ENCODE measurements at regions not wholly inside any gene's neighbourhood (a gene's known extent, or its start where the extent isn't known, plus 50 kb on each side); places are given as distances from the start of the nearest gene placed in this dataset.

- H3K36me3 ChIP-seq (ENCODE audit: insufficient read depth, low read length): no peaks in the 10 kb centered on the region
- no peaks in the 10 kb centered on the region for H3K4me1 ChIP-seq (ENCODE audit: insufficient read depth, low read length)
- no peak for DNase-seq
- CTCF ChIA-PET: no interaction called here
- no peak overlapping the region for H3K4me3 ChIP-seq (ENCODE audit: low read length)
- no peaks in the 10 kb centered on the region for H3K36me3 Mint-ChIP-seq
- H3K27me3 Mint-ChIP-seq: no peaks in the 10 kb centered on the region
- no peak overlapping the region for H3K4me3 Mint-ChIP-seq
- peaks cover 0 to 7% (median 0%) of the 10 kb centered on the region in 5 donors for H3K9me3 Mint-ChIP-seq
- H3K9me3 ChIP-seq (ENCODE audit: low read length): no peaks in the 10 kb centered on the region
- no peak overlapping the region for H3K27ac ChIP-seq (ENCODE audit: low read depth, low read length)
- POLR2A ChIA-PET: no interaction called here
- H3K4me1 Mint-ChIP-seq: no peaks in the 10 kb centered on the region
- no peak overlapping the region for H3K27ac Mint-ChIP-seq
- H3K27me3 ChIP-seq (ENCODE audit: insufficient read depth, low read length, poor library complexity, severe bottlenecking): no peaks in the 10 kb centered on the region
Measured at GRCh38 chr5:101943784-101944183, 352.3 kb downstream of the SLCO4C1 start.

GRCh38 chr5:101942321-101942882 lies 353.7 kb downstream of the SLCO4C1 start:
- DNase-seq: no peak
- H3K4me1 Mint-ChIP-seq: no peaks in the 10 kb centered on the region
- H3K4me3 Mint-ChIP-seq: no peak overlapping the region
- no peaks in the 10 kb centered on the region for H3K4me1 ChIP-seq (ENCODE audit: insufficient read depth, low read length)
- H3K36me3 Mint-ChIP-seq: no peaks in the 10 kb centered on the region
- H3K27me3 Mint-ChIP-seq: no peaks in the 10 kb centered on the region
- ChIA-PET CTCF (no interaction called here), POLR2A (no interaction called here)
- H3K36me3 ChIP-seq (ENCODE audit: insufficient read depth, low read length): no peaks in the 10 kb centered on the region
- H3K9me3 Mint-ChIP-seq: peaks cover 0 to 9% (median 0%) of the 10 kb centered on the region in 5 donors
- no peaks in the 10 kb centered on the region for H3K27me3 ChIP-seq (ENCODE audit: insufficient read depth, low read length, poor library complexity, severe bottlenecking)
- H3K27ac ChIP-seq (ENCODE audit: low read depth, low read length): no peak overlapping the region
- H3K27ac Mint-ChIP-seq: no peak overlapping the region
- H3K9me3 ChIP-seq (ENCODE audit: low read length): no peaks in the 10 kb centered on the region
- H3K4me3 ChIP-seq (ENCODE audit: low read length): no peak overlapping the region

GRCh38 chr5:101937041-101937440 lies 359.0 kb downstream of the SLCO4C1 start:
- Histone ChIP-seq H3K27ac (ENCODE audit: low read depth, low read length) (no peak overlapping the region), H3K36me3 (ENCODE audit: insufficient read depth, low read length) (no peaks in the 10 kb centered on the region), H3K4me3 (ENCODE audit: low read length) (no peak overlapping the region), H3K9me3 (ENCODE audit: low read length) (no peaks in the 10 kb centered on the region), H3K27me3 (ENCODE audit: insufficient read depth, low read length, poor library complexity, severe bottlenecking) (no peaks in the 10 kb centered on the region), H3K4me1 (ENCODE audit: insufficient read depth, low read length) (no peaks in the 10 kb centered on the region)
- DNase-seq: no peak
- Mint-ChIP-seq H3K27me3 (no peaks in the 10 kb centered on the region), H3K4me3 (no peak overlapping the region), H3K4me1 (no peaks in the 10 kb centered on the region), H3K27ac (no peak overlapping the region), H3K9me3 (peaks cover 0 to 9% (median 0%) of the 10 kb centered on the region in 5 donors), H3K36me3 (no peaks in the 10 kb centered on the region)
- ChIA-PET POLR2A (no interaction called here), CTCF (no interaction called here)

GRCh38 chr5:101935086-101935485 lies 361.0 kb downstream of the SLCO4C1 start:
- no peak overlapping the region for H3K27ac Mint-ChIP-seq
- H3K27ac ChIP-seq (ENCODE audit: low read depth, low read length): no peak overlapping the region
- H3K4me3 ChIP-seq (ENCODE audit: low read length): no peak overlapping the region
- H3K4me1 ChIP-seq (ENCODE audit: insufficient read depth, low read length): no peaks in the 10 kb centered on the region
- H3K4me1 Mint-ChIP-seq: no peaks in the 10 kb centered on the region
- H3K4me3 Mint-ChIP-seq: no peak overlapping the region
- H3K36me3 ChIP-seq (ENCODE audit: insufficient read depth, low read length): no peaks in the 10 kb centered on the region
- H3K9me3 Mint-ChIP-seq: peaks cover 0 to 13% (median 0%) of the 10 kb centered on the region in 5 donors
- ChIA-PET CTCF (no interaction called here), POLR2A (no interaction called here)
- no peaks in the 10 kb centered on the region for H3K36me3 Mint-ChIP-seq
- H3K9me3 ChIP-seq (ENCODE audit: low read length): no peaks in the 10 kb centered on the region
- H3K27me3 ChIP-seq (ENCODE audit: insufficient read depth, low read length, poor library complexity, severe bottlenecking): no peaks in the 10 kb centered on the region
- no peaks in the 10 kb centered on the region for H3K27me3 Mint-ChIP-seq
- no peak for DNase-seq

- no peaks in the 10 kb centered on the region for H3K36me3 ChIP-seq (ENCODE audit: insufficient read depth, low read length)
Measured at GRCh38 chr5:101932599-101932998, 363.5 kb downstream of the SLCO4C1 start.

GRCh38 chr5:101929628-101930027 lies 366.5 kb downstream of the SLCO4C1 start:
- ChIA-PET CTCF (no interaction called here), POLR2A (no interaction called here)
- Histone ChIP-seq H3K27ac (ENCODE audit: low read depth, low read length) (no peak overlapping the region), H3K9me3 (ENCODE audit: low read length) (no peaks in the 10 kb centered on the region), H3K27me3 (ENCODE audit: insufficient read depth, low read length, poor library complexity, severe bottlenecking) (no peaks in the 10 kb centered on the region), H3K4me1 (ENCODE audit: insufficient read depth, low read length) (no peaks in the 10 kb centered on the region), H3K36me3 (ENCODE audit: insufficient read depth, low read length) (no peaks in the 10 kb centered on the region), H3K4me3 (ENCODE audit: low read length) (no peak overlapping the region)
- Mint-ChIP-seq H3K4me1 (no peaks in the 10 kb centered on the region), H3K27me3 (no peaks in the 10 kb centered on the region), H3K27ac (no peak overlapping the region), H3K9me3 (peaks cover 0 to 4% (median 0%) of the 10 kb centered on the region in 5 donors), H3K4me3 (no peak overlapping the region), H3K36me3 (no peaks in the 10 kb centered on the region)
- DNase-seq: no peak

More at GRCh38 chr5:101932599-101932998, 363.5 kb downstream of the SLCO4C1 start:
- DNase-seq: no peak
- Mint-ChIP-seq H3K36me3 (no peaks in the 10 kb centered on the region), H3K4me1 (no peaks in the 10 kb centered on the region), H3K9me3 (peaks cover 0 to 6% (median 0%) of the 10 kb centered on the region in 5 donors), H3K27ac (no peak overlapping the region), H3K4me3 (no peak overlapping the region), H3K27me3 (no peaks in the 10 kb centered on the region)
- Histone ChIP-seq H3K27me3 (ENCODE audit: insufficient read depth, low read length, poor library complexity, severe bottlenecking) (no peaks in the 10 kb centered on the region), H3K4me1 (ENCODE audit: insufficient read depth, low read length) (no peaks in the 10 kb centered on the region), H3K27ac (ENCODE audit: low read depth, low read length) (no peak overlapping the region), H3K9me3 (ENCODE audit: low read length) (no peaks in the 10 kb centered on the region), H3K4me3 (ENCODE audit: low read length) (no peak overlapping the region)
- POLR2A ChIA-PET: no interaction called here
- CTCF ChIA-PET: no interaction called here

GRCh38 chr5:101917166-101917565 lies 378.9 kb downstream of the SLCO4C1 start:
- H3K27me3 Mint-ChIP-seq: no peaks in the 10 kb centered on the region
- ChIA-PET CTCF (no interaction called here), POLR2A (no interaction called here)
- Histone ChIP-seq H3K27me3 (ENCODE audit: insufficient read depth, low read length, poor library complexity, severe bottlenecking) (no peaks in the 10 kb centered on the region), H3K4me1 (ENCODE audit: insufficient read depth, low read length) (no peaks in the 10 kb centered on the region), H3K9me3 (ENCODE audit: low read length) (no peaks in the 10 kb centered on the region), H3K36me3 (ENCODE audit: insufficient read depth, low read length) (no peaks in the 10 kb centered on the region), H3K27ac (ENCODE audit: low read depth, low read length) (no peak overlapping the region), H3K4me3 (ENCODE audit: low read length) (no peak overlapping the region)
- no peaks in the 10 kb centered on the region for H3K36me3 Mint-ChIP-seq
- no peak for DNase-seq
- no peaks in the 10 kb centered on the region for H3K4me1 Mint-ChIP-seq
- H3K27ac Mint-ChIP-seq: no peak overlapping the region
- peaks cover 0 to 17% (median 2%) of the 10 kb centered on the region in 5 donors for H3K9me3 Mint-ChIP-seq
- H3K4me3 Mint-ChIP-seq: no peak overlapping the region

GRCh38 chr5:101915554-101915953 lies 380.5 kb downstream of the SLCO4C1 start:
- Histone ChIP-seq H3K27ac (ENCODE audit: low read depth, low read length) (no peak overlapping the region), H3K9me3 (ENCODE audit: low read length) (no peaks in the 10 kb centered on the region), H3K27me3 (ENCODE audit: insufficient read depth, low read length, poor library complexity, severe bottlenecking) (no peaks in the 10 kb centered on the region), H3K4me1 (ENCODE audit: insufficient read depth, low read length) (no peaks in the 10 kb centered on the region), H3K4me3 (ENCODE audit: low read length) (no peak overlapping the region), H3K36me3 (ENCODE audit: insufficient read depth, low read length) (no peaks in the 10 kb centered on the region)
- CTCF ChIA-PET: no interaction called here
- POLR2A ChIA-PET: no interaction called here
- H3K27me3 Mint-ChIP-seq: no peaks in the 10 kb centered on the region
- no peaks in the 10 kb centered on the region for H3K36me3 Mint-ChIP-seq
- H3K4me1 Mint-ChIP-seq: no peaks in the 10 kb centered on the region
- H3K27ac Mint-ChIP-seq: no peak overlapping the region
- H3K4me3 Mint-ChIP-seq: no peak overlapping the region
- H3K9me3 Mint-ChIP-seq: peaks cover 0 to 17% (median 2%) of the 10 kb centered on the region in 5 donors
- no peak for DNase-seq

- Mint-ChIP-seq H3K27ac (no peak overlapping the region), H3K4me1 (no peaks in the 10 kb centered on the region), H3K27me3 (no peaks in the 10 kb centered on the region), H3K9me3 (peaks cover 0 to 2% (median 0%) of the 10 kb centered on the region in 5 donors), H3K36me3 (no peaks in the 10 kb centered on the region), H3K4me3 (no peak overlapping the region)
- Histone ChIP-seq H3K4me3 (ENCODE audit: low read length) (no peak overlapping the region), H3K9me3 (ENCODE audit: low read length) (no peaks in the 10 kb centered on the region), H3K27me3 (ENCODE audit: insufficient read depth, low read length, poor library complexity, severe bottlenecking) (no peaks in the 10 kb centered on the region), H3K36me3 (ENCODE audit: insufficient read depth, low read length) (no peaks in the 10 kb centered on the region), H3K27ac (ENCODE audit: low read depth, low read length) (no peak overlapping the region), H3K4me1 (ENCODE audit: insufficient read depth, low read length) (no peaks in the 10 kb centered on the region)
- ChIA-PET POLR2A (no interaction called here), CTCF (no interaction called here)
- no peak for DNase-seq
Measured at GRCh38 chr5:101904736-101905135, 391.3 kb downstream of the SLCO4C1 start.

All from CD8-positive, alpha-beta memory T cell (primary cell).